CD4-positive, alpha-beta T cell (primary cell): ENCODE measurements at regions not wholly inside any gene's neighbourhood (a gene's known extent, or its start where the extent isn't known, plus 50 kb on each side); places are given as distances from the start of the nearest gene placed in this dataset.

Experiments
- ATAC-seq: fragments of 200-7000 bp; cut with Tn5 transposase; one replicate; pipeline ENCODE4 v1.10.0; 2022; ENCODE audit warnings: mild to moderate bottlenecking; ENCODE audit not compliant: poor library complexity
- CTCF ChIA-PET: fragments of 350-600 bp; sonication (Branson Sonifier 250); formaldehyde crosslinking; loops from one replicate; lab custom pipeline; 2021; ENCODE audit warnings: antibody characterized with exemption, inconsistent platforms; lab: Charles Lee
- POLR2A ChIA-PET: fragments of 350-600 bp; sonication (Branson Sonifier 250); formaldehyde crosslinking; loops from one replicate; lab custom pipeline; 2021; ENCODE audit warnings: antibody characterized with exemption, inconsistent platforms; lab: Charles Lee
- DNase-seq, 14 experiments: peaks; one replicate each; pipeline ENCODE4 v3.0.0-alpha.2; 2013 to 2020; ENCODE audit warnings: mixed read lengths in 2 of 14
- H3K27ac ChIP-seq, 2 donors: one replicate each; pipeline versions ENCODE4 v1.5.1 to v1.7.0; 2013; ENCODE audit warnings: low read length in 2 of 2, low read depth in 1 of 2, mild to moderate bottlenecking in 1 of 2
- H3K27me3 ChIP-seq, 2 experiments: 1 replicate in 1 of 2; 2 replicates in 1 of 2; pipeline versions ENCODE4 v1.6.1 to v1.7.0; 2013; ENCODE audit warnings: low read length in 2 of 2, control low read depth in 1 of 2, mild to moderate bottlenecking in 1 of 2, moderate library complexity in 1 of 2; ENCODE audit not compliant: insufficient read depth in 2 of 2, control insufficient read depth in 1 of 2
- H3K36me3 ChIP-seq: one replicate; pipeline ENCODE4 v1.6.1; 2013; ENCODE audit warnings: low read length, control low read depth; ENCODE audit not compliant: insufficient read depth
- H3K4me1 ChIP-seq: one replicate; pipeline ENCODE4 v1.6.1; 2013; ENCODE audit warnings: low read length, control low read depth; ENCODE audit not compliant: insufficient read depth
- H3K4me3 ChIP-seq: one replicate; pipeline ENCODE4 v1.5.1; 2013; ENCODE audit warnings: mild to moderate bottlenecking, low read length, moderate library complexity
- H3K9me3 ChIP-seq, 2 experiments: 1 replicate in 1 of 2; 2 replicates in 1 of 2; pipeline versions ENCODE4 v1.6.1 to v1.7.0; 2013; ENCODE audit warnings: low read length in 2 of 2, mild to moderate bottlenecking in 2 of 2, control low read depth in 1 of 2, moderate library complexity in 1 of 2; ENCODE audit not compliant: control insufficient read depth in 1 of 2, insufficient read depth in 1 of 2
- H3K27ac Mint-ChIP-seq: one replicate; pipeline ENCODE4 v1.8.0; 2020; ENCODE audit warnings: mixed read lengths
- H3K27me3 Mint-ChIP-seq: one replicate; pipeline ENCODE4 v1.8.0; 2021; ENCODE audit warnings: mixed read lengths
- H3K36me3 Mint-ChIP-seq: one replicate; pipeline ENCODE4 v1.8.0; 2021; ENCODE audit warnings: low read depth, mixed read lengths
- H3K4me1 Mint-ChIP-seq: one replicate; pipeline ENCODE4 v1.8.0; 2021; ENCODE audit warnings: low read depth, mixed read lengths
- H3K4me3 Mint-ChIP-seq: one replicate; pipeline ENCODE4 v1.8.0; 2020; ENCODE audit warnings: mild to moderate bottlenecking, mixed read lengths
- H3K9me3 Mint-ChIP-seq: one replicate; pipeline ENCODE4 v1.8.0; 2020; ENCODE audit warnings: mixed read lengths
- intact Hi-C, 2 experiments: fragments of 100-400 bp; cut with DNase I in 1 of 2; cut with micrococcal nuclease in 1 of 2; formaldehyde crosslinking; loops; one replicate each; pipeline versions ENCODE4 v1.15.1 to v1.9.0; 2023 to 2025; cut with DNase I, micrococcal nuclease
- TF ChIP-seq, protein P1 (sequence below): fragments of 200-600 bp; IDR thresholded peaks from one replicate; pipeline ENCODE4 v1.8.0; 2022; ENCODE audit warnings: antibody characterized with exemption, mild to moderate bottlenecking

DNA sequence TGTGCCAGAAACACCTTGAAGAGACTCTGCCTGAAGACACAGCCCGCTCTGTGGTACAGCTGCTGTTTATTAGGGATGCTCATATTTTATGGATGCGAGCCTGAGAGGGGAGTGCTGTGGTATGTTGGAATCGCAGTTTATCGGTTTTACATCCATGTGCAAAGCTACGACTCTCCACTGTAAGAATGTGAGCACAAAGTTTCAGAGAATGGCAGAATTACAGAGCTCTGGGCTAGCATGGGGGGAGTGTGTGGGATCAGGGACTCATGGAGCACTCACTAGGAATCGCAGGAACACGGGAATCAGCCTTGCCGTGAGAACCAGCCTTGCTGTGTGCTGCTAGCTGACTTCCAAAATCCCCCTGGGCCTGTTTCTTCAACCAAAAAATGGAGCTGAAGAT is 199.9 kb downstream of the RNF144A start:
- Mint-ChIP-seq H3K27me3 (no peaks in the 10 kb centered on the region), H3K9me3 (peaks cover 2% of the 10 kb centered on the region), H3K4me3 (no peak overlapping the region), H3K4me1 (no peaks in the 10 kb centered on the region), H3K36me3 (peaks cover 32% of the 10 kb centered on the region), H3K27ac (no peak overlapping the region)
- intact Hi-C loops: no loop called here
- POLR2A ChIA-PET: no interaction called here
- CTCF ChIA-PET: interaction anchor here (0.7 kb wide), 1 partner anchor 8 kb away, joined by 3 read pairs; no protein-coding TSS in a partner anchor
- Histone ChIP-seq H3K27me3 (no peaks in the 10 kb centered on the region), H3K9me3 (no peaks in the 10 kb centered on the region), H3K27ac (no peak overlapping the region), H3K36me3 (no peaks in the 10 kb centered on the region), H3K4me1 (no peaks in the 10 kb centered on the region), H3K4me3 (no peak overlapping the region)
- TF ChIP-seq, protein P1, sequence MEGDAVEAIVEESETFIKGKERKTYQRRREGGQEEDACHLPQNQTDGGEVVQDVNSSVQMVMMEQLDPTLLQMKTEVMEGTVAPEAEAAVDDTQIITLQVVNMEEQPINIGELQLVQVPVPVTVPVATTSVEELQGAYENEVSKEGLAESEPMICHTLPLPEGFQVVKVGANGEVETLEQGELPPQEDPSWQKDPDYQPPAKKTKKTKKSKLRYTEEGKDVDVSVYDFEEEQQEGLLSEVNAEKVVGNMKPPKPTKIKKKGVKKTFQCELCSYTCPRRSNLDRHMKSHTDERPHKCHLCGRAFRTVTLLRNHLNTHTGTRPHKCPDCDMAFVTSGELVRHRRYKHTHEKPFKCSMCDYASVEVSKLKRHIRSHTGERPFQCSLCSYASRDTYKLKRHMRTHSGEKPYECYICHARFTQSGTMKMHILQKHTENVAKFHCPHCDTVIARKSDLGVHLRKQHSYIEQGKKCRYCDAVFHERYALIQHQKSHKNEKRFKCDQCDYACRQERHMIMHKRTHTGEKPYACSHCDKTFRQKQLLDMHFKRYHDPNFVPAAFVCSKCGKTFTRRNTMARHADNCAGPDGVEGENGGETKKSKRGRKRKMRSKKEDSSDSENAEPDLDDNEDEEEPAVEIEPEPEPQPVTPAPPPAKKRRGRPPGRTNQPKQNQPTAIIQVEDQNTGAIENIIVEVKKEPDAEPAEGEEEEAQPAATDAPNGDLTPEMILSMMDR: no peak
- no peak for DNase-seq
- no peak for ATAC-seq

DNA sequence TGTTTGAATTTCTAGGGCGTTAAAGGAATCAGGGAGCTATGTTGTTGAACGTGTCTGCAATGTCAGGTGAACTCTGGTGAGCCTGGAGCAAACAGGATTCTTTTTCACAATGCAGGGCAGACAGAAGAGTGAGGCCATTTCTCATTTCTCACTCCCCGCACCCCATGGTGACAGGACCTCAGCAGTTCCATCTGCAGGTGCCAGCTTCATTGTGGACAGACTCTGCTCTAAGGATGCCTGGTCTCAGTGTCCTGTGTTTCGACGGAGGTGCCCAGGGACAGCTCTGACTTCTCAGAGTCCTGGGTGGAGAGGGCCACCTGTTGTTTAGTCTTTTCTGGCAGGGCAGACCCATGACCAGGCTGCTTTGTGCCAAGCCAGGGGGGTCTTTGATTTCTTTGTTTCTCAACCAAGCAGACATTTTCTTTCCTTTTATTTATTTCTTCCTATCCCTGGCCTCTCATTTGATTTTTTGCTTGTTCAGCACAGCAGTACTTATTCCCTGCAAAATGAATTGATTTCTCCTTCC is 201.5 kb downstream of the RNF144A start:
- ATAC-seq: no peak
- H3K27ac Mint-ChIP-seq: no peak overlapping the region
- H3K27ac ChIP-seq: no peak overlapping the region
- H3K4me1 Mint-ChIP-seq: no peaks in the 10 kb centered on the region
- POLR2A ChIA-PET: no interaction called here
- no peak overlapping the region for H3K4me3 Mint-ChIP-seq
- no peak overlapping the region for H3K4me3 ChIP-seq
- TF ChIP-seq, protein P1: no peak
- intact Hi-C loops: no loop called here
- H3K4me1 ChIP-seq: no peaks in the 10 kb centered on the region
- no peaks in the 10 kb centered on the region for H3K27me3 Mint-ChIP-seq
- H3K36me3 Mint-ChIP-seq: peaks cover 23% of the 10 kb centered on the region
- H3K9me3 Mint-ChIP-seq: peaks cover 2% of the 10 kb centered on the region
- CTCF ChIA-PET: no interaction called here
- H3K27me3 ChIP-seq: no peaks in the 10 kb centered on the region
- H3K36me3 ChIP-seq: no peaks in the 10 kb centered on the region
- DNase-seq: no peak
- no peaks in the 10 kb centered on the region for H3K9me3 ChIP-seq

- POLR2A ChIA-PET: no interaction called here
- TF ChIP-seq, protein P1: no peak
- peak in 3 of 14 experiments; percentile 4 to 22 (median 11) for DNase-seq
- Histone ChIP-seq H3K27me3 (no peaks in the 10 kb centered on the region), H3K4me1 (no peaks in the 10 kb centered on the region), H3K9me3 (no peaks in the 10 kb centered on the region), H3K36me3 (no peaks in the 10 kb centered on the region), H3K27ac (no peak overlapping the region), H3K4me3 (no peak overlapping the region)
- Mint-ChIP-seq H3K9me3 (peaks cover 2% of the 10 kb centered on the region), H3K4me1 (no peaks in the 10 kb centered on the region), H3K36me3 (peaks cover 18% of the 10 kb centered on the region), H3K27ac (no peak overlapping the region), H3K4me3 (no peak overlapping the region), H3K27me3 (no peaks in the 10 kb centered on the region)
- intact Hi-C loops: no loop called here
- ATAC-seq: no peak
- CTCF ChIA-PET: no interaction called here
Measured at GRCh38 chr2:7119132-7119835, 202.1 kb downstream of the RNF144A start.
